Osteoblast (primary cell): ENCODE measurements at regions not wholly inside any gene's neighbourhood (a gene's known extent, or its start where the extent isn't known, plus 50 kb on each side); places are given as distances from the start of the nearest gene placed in this dataset.

ENCODE experiments used
- DNase-seq: peaks from one replicate; pipeline ENCODE4 v3.0.0; 2011; ENCODE audit warnings: low spot score, mixed read lengths; ENCODE audit not compliant: insufficient read length; ENCODE audit errors: missing footprints
- H2AFZ ChIP-seq: 2 replicates; pipeline ENCODE4 v1.6.0; 2011; ENCODE audit warnings: mild to moderate bottlenecking, low read length
- H3K27ac ChIP-seq: 2 replicates; pipeline ENCODE4 v1.5.1; 2011; ENCODE audit warnings: mild to moderate bottlenecking, low read depth, low read length, moderate library complexity
- H3K27me3 ChIP-seq: 2 replicates; pipeline ENCODE4 v1.6.0; 2012; ENCODE audit warnings: mild to moderate bottlenecking, control low read depth, inconsistent platforms, low read length, moderate library complexity; ENCODE audit not compliant: insufficient read depth
- H3K36me3 ChIP-seq: 2 replicates; pipeline ENCODE4 v1.5.1; 2011; ENCODE audit warnings: mild to moderate bottlenecking, low read length, control low read depth, moderate library complexity; ENCODE audit not compliant: insufficient read depth
- H3K4me1 ChIP-seq: 2 replicates; pipeline ENCODE4 v1.5.1; 2011; ENCODE audit warnings: mild to moderate bottlenecking, low read length, control low read depth, moderate library complexity; ENCODE audit not compliant: insufficient read depth
- H3K4me2 ChIP-seq: 2 replicates; pipeline ENCODE4 v1.6.0; 2011; ENCODE audit warnings: mild to moderate bottlenecking, low read length; ENCODE audit not compliant: insufficient read depth
- H3K4me3 ChIP-seq: fragments of 200-600 bp; sonication (generic); 3 replicates; pipeline ENCODE4 v1.5.1; 2012; ENCODE audit warnings: mild to moderate bottlenecking, low read length, inconsistent platforms; ENCODE audit not compliant: insufficient read depth
- H3K79me2 ChIP-seq: 2 replicates; pipeline ENCODE4 v1.6.0; 2012; ENCODE audit warnings: mild to moderate bottlenecking, low read length, control low read depth, inconsistent platforms; ENCODE audit not compliant: insufficient read depth
- H3K9me3 ChIP-seq: 2 replicates; pipeline ENCODE4 v1.5.1; 2011; ENCODE audit warnings: low read depth, low read length, control low read depth
- H4K20me1 ChIP-seq: 2 replicates; pipeline ENCODE4 v1.6.0; 2012; ENCODE audit warnings: mild to moderate bottlenecking, low read length, control low read depth; ENCODE audit not compliant: insufficient read depth
- TF ChIP-seq, protein P1 (sequence below): IDR thresholded peaks from 2 replicates; pipeline ENCODE4 v1.5.1; 2011; ENCODE audit warnings: mild to moderate bottlenecking, low read depth, low read length, moderate library complexity; ENCODE audit errors: extremely low read depth

DNA sequence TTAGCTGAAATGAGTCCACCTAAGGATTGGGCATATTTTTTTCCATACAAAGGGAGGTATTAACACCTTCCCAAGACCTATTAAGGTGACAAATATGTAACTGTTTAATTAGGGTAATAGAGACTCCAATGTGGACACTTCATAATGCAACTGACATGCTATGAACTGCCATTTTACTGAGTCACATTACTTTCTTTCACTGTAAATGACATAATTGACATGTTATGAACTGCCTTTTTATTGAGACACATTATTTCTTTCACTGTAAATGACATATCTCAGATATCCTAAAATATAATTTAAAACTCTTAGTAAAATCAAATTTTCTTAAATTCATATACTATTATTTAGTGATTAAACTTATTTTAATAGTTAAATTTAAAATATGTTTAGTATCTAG is 528.8 kb upstream of the PCDH15 start:
- H3K27ac ChIP-seq: no peak overlapping the region
- H3K4me3 ChIP-seq: no peak overlapping the region
- H3K79me2 ChIP-seq: no peaks in the 10 kb centered on the region
- no peaks in the 10 kb centered on the region for H3K27me3 ChIP-seq
- H4K20me1 ChIP-seq: no peaks in the 10 kb centered on the region
- no peaks in the 10 kb centered on the region for H3K36me3 ChIP-seq
- no peaks in the 10 kb centered on the region for H3K9me3 ChIP-seq
- H3K4me2 ChIP-seq: no peak overlapping the region
- no peak for DNase-seq
- no peaks in the 10 kb centered on the region for H3K4me1 ChIP-seq
- TF ChIP-seq, protein P1, sequence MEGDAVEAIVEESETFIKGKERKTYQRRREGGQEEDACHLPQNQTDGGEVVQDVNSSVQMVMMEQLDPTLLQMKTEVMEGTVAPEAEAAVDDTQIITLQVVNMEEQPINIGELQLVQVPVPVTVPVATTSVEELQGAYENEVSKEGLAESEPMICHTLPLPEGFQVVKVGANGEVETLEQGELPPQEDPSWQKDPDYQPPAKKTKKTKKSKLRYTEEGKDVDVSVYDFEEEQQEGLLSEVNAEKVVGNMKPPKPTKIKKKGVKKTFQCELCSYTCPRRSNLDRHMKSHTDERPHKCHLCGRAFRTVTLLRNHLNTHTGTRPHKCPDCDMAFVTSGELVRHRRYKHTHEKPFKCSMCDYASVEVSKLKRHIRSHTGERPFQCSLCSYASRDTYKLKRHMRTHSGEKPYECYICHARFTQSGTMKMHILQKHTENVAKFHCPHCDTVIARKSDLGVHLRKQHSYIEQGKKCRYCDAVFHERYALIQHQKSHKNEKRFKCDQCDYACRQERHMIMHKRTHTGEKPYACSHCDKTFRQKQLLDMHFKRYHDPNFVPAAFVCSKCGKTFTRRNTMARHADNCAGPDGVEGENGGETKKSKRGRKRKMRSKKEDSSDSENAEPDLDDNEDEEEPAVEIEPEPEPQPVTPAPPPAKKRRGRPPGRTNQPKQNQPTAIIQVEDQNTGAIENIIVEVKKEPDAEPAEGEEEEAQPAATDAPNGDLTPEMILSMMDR: no peak
- no peak overlapping the region for H2AFZ ChIP-seq

DNA sequence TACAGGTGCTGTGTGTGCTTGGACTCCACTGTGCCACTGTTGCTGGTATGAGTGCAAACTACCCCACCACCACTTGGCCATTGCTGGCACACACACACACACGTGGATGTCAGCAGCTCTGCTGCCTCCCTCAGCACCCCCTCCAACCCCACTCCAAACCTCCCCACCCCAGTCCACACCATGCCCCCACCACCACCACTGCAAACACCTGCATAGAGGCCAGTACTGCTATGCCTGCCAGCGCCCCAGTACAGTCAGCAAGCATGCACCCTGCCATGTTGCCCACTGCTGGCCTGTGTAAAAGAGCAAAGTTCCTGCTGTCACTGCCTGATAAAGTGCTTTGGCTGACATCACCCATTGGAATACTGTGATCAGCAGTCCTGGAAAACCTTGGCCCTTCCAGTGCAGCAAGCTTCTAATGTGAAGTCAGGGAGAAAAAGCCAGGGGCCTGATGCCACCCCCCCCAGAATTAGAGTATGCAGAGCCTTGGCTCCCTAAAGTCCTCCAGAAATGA is 519.2 kb upstream of the PCDH15 start:
- TF ChIP-seq, protein P1: no peak
- Histone ChIP-seq H3K4me3 (no peak overlapping the region), H3K27ac (no peak overlapping the region), H3K4me2 (no peak overlapping the region), H3K4me1 (no peaks in the 10 kb centered on the region), H3K36me3 (no peaks in the 10 kb centered on the region), H2AFZ (no peak overlapping the region), H4K20me1 (no peaks in the 10 kb centered on the region), H3K79me2 (no peaks in the 10 kb centered on the region), H3K9me3 (peaks cover 2% of the 10 kb centered on the region), H3K27me3 (no peaks in the 10 kb centered on the region)
- no peak for DNase-seq

DNA sequence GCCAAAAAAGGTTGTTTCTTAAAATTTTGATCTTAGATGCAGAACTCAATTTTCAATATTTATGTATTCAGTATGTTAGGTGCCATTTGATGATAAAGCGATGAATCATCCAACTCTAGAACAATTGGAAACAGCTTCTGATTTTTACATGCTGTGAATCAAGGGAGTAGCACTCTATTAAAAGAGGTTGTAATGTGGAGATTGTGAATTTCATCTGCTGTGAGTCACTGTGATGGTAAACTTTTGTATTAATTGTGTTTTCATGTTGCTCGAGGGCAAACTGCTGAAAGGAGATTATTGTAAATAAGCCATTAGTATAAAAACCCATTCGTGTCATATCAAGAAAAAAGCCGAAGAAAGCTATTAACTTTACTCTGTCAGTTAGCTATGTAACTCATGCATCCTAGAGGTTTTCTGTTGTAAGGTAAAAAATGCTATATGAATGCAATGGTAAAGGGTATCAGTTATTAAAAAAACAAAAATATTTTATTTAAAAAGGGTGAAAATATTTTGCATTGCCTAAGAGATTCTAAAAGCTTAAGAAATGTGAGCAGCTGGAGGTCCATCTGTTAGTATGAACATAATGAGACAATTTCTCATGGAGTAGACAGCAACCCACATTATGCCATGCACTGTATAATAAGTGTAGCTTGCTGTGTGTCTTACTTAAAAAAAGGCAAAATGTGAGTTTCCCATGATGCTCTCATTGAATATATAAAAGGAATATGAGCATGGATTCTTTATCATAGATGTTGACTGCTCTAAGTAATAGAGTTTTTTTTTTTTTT is 511.0 kb upstream of the PCDH15 start:
- no peaks in the 10 kb centered on the region for H3K4me1 ChIP-seq
- H4K20me1 ChIP-seq: no peaks in the 10 kb centered on the region
- H3K36me3 ChIP-seq: no peaks in the 10 kb centered on the region
- H3K4me2 ChIP-seq: no peak overlapping the region
- H2AFZ ChIP-seq: no peak overlapping the region
- no peak overlapping the region for H3K4me3 ChIP-seq
- H3K27ac ChIP-seq: no peak overlapping the region
- TF ChIP-seq, protein P1: no peak
- H3K79me2 ChIP-seq: no peaks in the 10 kb centered on the region
- no peaks in the 10 kb centered on the region for H3K9me3 ChIP-seq
- H3K27me3 ChIP-seq: no peaks in the 10 kb centered on the region
- no peak for DNase-seq

DNA sequence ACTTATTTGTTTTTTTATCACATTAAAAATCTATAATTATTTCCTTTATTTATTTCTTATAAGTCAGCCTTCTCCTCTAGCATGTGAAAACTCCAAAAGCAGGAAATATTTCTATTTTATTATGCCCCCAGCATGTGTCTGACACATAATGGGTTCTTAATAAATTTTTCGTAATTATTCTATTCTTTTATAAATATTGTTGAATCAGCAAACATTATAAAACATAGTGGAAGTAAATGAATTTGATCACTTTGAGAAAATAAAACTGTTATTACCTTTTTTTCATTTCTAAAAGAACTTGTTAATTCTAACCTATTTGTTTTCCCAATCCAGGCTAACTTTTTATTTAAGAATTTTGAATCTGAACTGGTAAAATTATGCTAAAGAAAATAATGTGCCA is 509.1 kb upstream of the PCDH15 start:
- TF ChIP-seq, protein P1: no peak

More for the DNA sequence above, 509.1 kb upstream of the PCDH15 start:
- H3K36me3 ChIP-seq: no peaks in the 10 kb centered on the region
- no peak overlapping the region for H3K4me3 ChIP-seq
- no peaks in the 10 kb centered on the region for H3K9me3 ChIP-seq
- H3K27ac ChIP-seq: no peak overlapping the region
- H3K4me2 ChIP-seq: no peak overlapping the region
- H3K4me1 ChIP-seq: no peaks in the 10 kb centered on the region
- no peak for DNase-seq
- no peak overlapping the region for H2AFZ ChIP-seq
- no peaks in the 10 kb centered on the region for H4K20me1 ChIP-seq
- no peaks in the 10 kb centered on the region for H3K27me3 ChIP-seq
- H3K79me2 ChIP-seq: no peaks in the 10 kb centered on the region
